Testis (tissue), 2 donors: ENCODE measurements at regions not wholly inside any gene's neighbourhood (a gene's known extent, or its start where the extent isn't known, plus 50 kb on each side); places are given as distances from the start of the nearest gene placed in this dataset.

Experiments used
- CTCF ChIP-seq, 3 experiments: fragments of 450-650 bp in 2 of 3; fragments of 200-600 bp in 1 of 3; sonication (generic) in 1 of 3; IDR thresholded peaks; one replicate each; pipeline ENCODE4 v1.5.1; 2016 to 2019; ENCODE audit warnings: antibody characterized with exemption in 3 of 3, mild to moderate bottlenecking in 2 of 3, moderate library complexity in 1 of 3
- POLR2A ChIP-seq: fragments of 450-650 bp; IDR thresholded peaks from one replicate; pipeline ENCODE4 v1.6.1; 2017; ENCODE audit warnings: antibody characterized with exemption, mild to moderate bottlenecking, moderate library complexity

- no peak for TF ChIP-seq POLR2A
- TF ChIP-seq CTCF (IDR thresholded peaks at IDR 0.05), result no peak
Measured at GRCh38 chr1:99577313-99577712, 68.6 kb upstream of the PALMD start.
